Subcutaneous abdominal adipose tissue (tissue), 5 donors: ENCODE measurements at regions not wholly inside any gene's neighbourhood (a gene's known extent, or its start where the extent isn't known, plus 50 kb on each side); places are given as distances from the start of the nearest gene placed in this dataset.

ENCODE experiments used
- H3K27ac ChIP-seq: one replicate; pipeline ENCODE4 v1.7.0; 2013; ENCODE audit warnings: low read depth, mild to moderate bottlenecking, inconsistent platforms, low read length, moderate library complexity
- H3K27me3 ChIP-seq, 5 donors: one replicate each; pipeline ENCODE4 v1.7.0; 2013; ENCODE audit warnings: low read length in 5 of 5, inconsistent platforms in 1 of 5; ENCODE audit not compliant: control insufficient read depth in 5 of 5, insufficient read depth in 4 of 5
- H3K36me3 ChIP-seq, 5 donors: one replicate each; pipeline ENCODE4 v1.7.0; 2013; ENCODE audit warnings: low read length in 5 of 5; ENCODE audit not compliant: control insufficient read depth in 5 of 5, insufficient read depth in 5 of 5
- H3K4me1 ChIP-seq, 5 donors: one replicate each; pipeline ENCODE4 v1.7.0; 2013; ENCODE audit warnings: low read length in 5 of 5, mild to moderate bottlenecking in 3 of 5, moderate library complexity in 1 of 5; ENCODE audit not compliant: control insufficient read depth in 5 of 5, insufficient read depth in 5 of 5
- H3K4me3 ChIP-seq, 5 donors: one replicate each; pipeline ENCODE4 v1.7.0; 2013; ENCODE audit warnings: low read length in 5 of 5, low read depth in 1 of 5
- H3K9ac ChIP-seq, 5 donors: one replicate each; pipeline ENCODE4 v1.7.0; 2013; ENCODE audit warnings: low read length in 5 of 5, mild to moderate bottlenecking in 4 of 5, moderate library complexity in 3 of 5
- H3K9me3 ChIP-seq, 5 donors: one replicate each; pipeline ENCODE4 v1.7.0; 2013; ENCODE audit warnings: low read length in 5 of 5; ENCODE audit not compliant: control insufficient read depth in 5 of 5
- donor health status: healthy.
- donor health status: healthy.
- donor health status: healthy.
- donor health status: healthy.
- donor health status: healthy.

DNA sequence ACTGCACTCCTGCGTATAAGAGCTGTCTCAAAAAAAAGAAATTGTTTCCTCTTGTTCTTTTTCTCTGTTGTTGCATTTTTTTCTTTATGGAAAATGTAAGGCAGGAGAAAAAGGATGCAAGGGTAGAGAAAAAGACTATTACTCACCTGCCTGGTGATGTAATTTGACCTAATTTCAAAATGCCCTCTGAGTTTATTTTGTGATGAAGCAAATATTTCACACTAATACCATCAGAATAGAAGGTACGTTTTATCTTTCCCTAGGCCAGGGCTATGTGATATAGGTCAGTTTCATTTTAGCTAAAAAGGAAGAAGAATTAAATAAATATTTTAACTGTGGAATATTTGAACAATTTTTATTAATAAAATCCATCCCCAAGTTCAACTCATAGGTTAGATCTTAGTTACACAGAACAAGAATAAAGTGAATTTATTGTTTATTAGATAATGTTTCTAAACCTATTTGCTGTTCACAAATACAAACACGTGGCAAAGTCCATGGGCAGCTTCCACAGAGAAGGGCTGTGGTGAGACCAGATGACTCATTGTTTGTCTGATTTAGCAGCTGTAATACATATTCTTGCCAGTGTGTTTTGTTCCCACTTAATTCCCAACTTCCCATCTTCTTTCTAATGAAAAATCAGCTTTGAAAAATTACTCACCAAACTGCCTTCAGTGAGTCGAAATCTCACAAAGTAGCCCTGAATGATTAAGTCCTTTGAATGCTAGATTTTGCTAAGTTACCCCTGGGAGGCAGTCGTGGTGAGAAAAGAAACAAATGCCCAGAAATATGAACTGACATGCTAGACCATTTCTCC is 52.8 kb upstream of the CCDC112 start:
- H3K27ac ChIP-seq, result no peak overlapping the region
- peaks cover 0 to 2% (median 0%) of the 10 kb centered on the region in 5 donors for H3K4me1 ChIP-seq
- H3K9me3 ChIP-seq, result peaks cover 0 to 5% (median 3%) of the 10 kb centered on the region in 5 donors
- no peak overlapping the region for H3K9ac ChIP-seq
- no peaks in the 10 kb centered on the region for H3K27me3 ChIP-seq
- H3K36me3 ChIP-seq, result no peaks in the 10 kb centered on the region
- H3K4me3 ChIP-seq, result no peak overlapping the region

DNA sequence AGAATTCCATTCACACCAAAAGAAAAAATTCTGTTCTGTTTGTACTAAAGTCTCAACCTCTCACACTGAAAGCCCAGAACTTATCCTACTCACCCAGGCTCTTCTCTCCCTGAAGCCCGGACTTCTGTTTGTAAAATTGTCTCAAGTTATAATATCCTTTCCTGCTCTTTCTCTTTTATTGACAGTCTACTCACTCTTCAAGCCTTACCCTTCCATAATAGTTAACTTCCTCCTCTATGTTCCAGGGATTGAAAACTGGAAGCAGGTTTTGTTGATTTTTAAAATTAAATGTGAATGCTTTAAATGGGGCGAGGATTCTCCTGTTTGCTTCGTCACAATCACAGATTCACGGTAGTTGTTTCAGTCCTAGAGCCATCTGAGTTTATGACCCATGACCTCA is 51.7 kb upstream of the CCDC112 start:
- peaks cover 0 to 5% (median 0%) of the 10 kb centered on the region in 5 donors for H3K9me3 ChIP-seq
- no peak overlapping the region for H3K27ac ChIP-seq
- no peak overlapping the region for H3K4me3 ChIP-seq
- H3K4me1 ChIP-seq, result peaks cover 0 to 2% (median 0%) of the 10 kb centered on the region in 5 donors
- no peak overlapping the region for H3K9ac ChIP-seq
- no peaks in the 10 kb centered on the region for H3K36me3 ChIP-seq
- H3K27me3 ChIP-seq, result no peaks in the 10 kb centered on the region
